Small intestine (tissue), 7 donors: ENCODE measurements at regions not wholly inside any gene's neighbourhood (a gene's known extent, or its start where the extent isn't known, plus 50 kb on each side); places are given as distances from the start of the nearest gene placed in this dataset.

Source experiments
- DNase-seq, 2 donors: peaks; one replicate each; pipeline versions ENCODE4 v3.0.0 to v3.0.0-alpha.2; 2013
- FAIRE-seq: peaks from 2 replicates; lab custom pipeline; 2012; peaks lifted over from hg19 to GRCh38; lab: Jason Lieb, UNC
- H3K27ac ChIP-seq, 3 donors: one replicate each; pipeline ENCODE4 v1.5.1; 2013; ENCODE audit warnings: low read length in 2 of 3, mild to moderate bottlenecking in 2 of 3, control low read depth in 1 of 3, inconsistent platforms in 1 of 3, low read depth in 1 of 3, moderate library complexity in 1 of 3
- H3K27me3 ChIP-seq, 3 donors: one replicate each; pipeline ENCODE4 v1.6.1; 2013; ENCODE audit warnings: low read length in 3 of 3, inconsistent platforms in 1 of 3; ENCODE audit not compliant: control insufficient read depth in 3 of 3, insufficient read depth in 3 of 3
- H3K36me3 ChIP-seq, 3 donors: one replicate each; pipeline ENCODE4 v1.6.1; 2013; ENCODE audit warnings: low read length in 3 of 3, inconsistent platforms in 1 of 3, low read depth in 1 of 3, mild to moderate bottlenecking in 1 of 3, moderate library complexity in 1 of 3; ENCODE audit not compliant: control insufficient read depth in 3 of 3, insufficient read depth in 2 of 3
- H3K4me1 ChIP-seq, 3 donors: one replicate each; pipeline ENCODE4 v1.6.1; 2013; ENCODE audit warnings: low read length in 2 of 3, inconsistent platforms in 1 of 3, low read depth in 1 of 3, mild to moderate bottlenecking in 1 of 3, moderate library complexity in 1 of 3; ENCODE audit not compliant: control insufficient read depth in 3 of 3, insufficient read depth in 2 of 3
- H3K4me3 ChIP-seq, 3 donors: one replicate each; pipeline ENCODE4 v1.5.1; 2013; ENCODE audit warnings: low read length in 3 of 3, control low read depth in 1 of 3, inconsistent platforms in 1 of 3, low read depth in 1 of 3, mild to moderate bottlenecking in 1 of 3, moderate library complexity in 1 of 3
- H3K9me3 ChIP-seq, 2 donors: one replicate each; pipeline ENCODE4 v1.6.1; 2013; ENCODE audit warnings: low read depth in 1 of 2, low read length in 1 of 2; ENCODE audit not compliant: control insufficient read depth in 2 of 2, insufficient read depth in 1 of 2
- WGBS, 3 donors: extraction: QIAGEN DNeasy Blood & Tissue Kit; methylation state at CpG; one replicate each; pipeline ENCODE4 v1.1.7; 2013; 5-methylcytosine and 5-hydroxymethylcytosine counted together
- donor health status: healthy with polysubstance abuse.
- donor health status: control.
- donor health status: control.
- donor health status: Bipolar disorder and iron deficiency.
- donor health status: healthy.

- H3K4me1 ChIP-seq = no peaks in the 10 kb centered on the region
- H3K27ac ChIP-seq = no peak overlapping the region
- H3K27me3 ChIP-seq = no peaks in the 10 kb centered on the region
- 79 to 88% (median 87%) methylated on average over 3 of the region's 3 CpGs for WGBS, 3 donors
- DNase-seq (no peak), FAIRE-seq (no peak)
- H3K36me3 ChIP-seq = no peaks in the 10 kb centered on the region
- peaks cover 0 to 3% of the 10 kb centered on the region in 2 donors for H3K9me3 ChIP-seq
- H3K4me3 ChIP-seq = no peak overlapping the region
Observed at GRCh38 chr22:48873191-48873520, 954.5 kb downstream of the BRD1 start.

- Histone ChIP-seq H3K27ac (no peak overlapping the region), H3K36me3 (no peaks in the 10 kb centered on the region), H3K4me1 (no peaks in the 10 kb centered on the region), H3K4me3 (no peak overlapping the region), H3K9me3 (peaks cover 0 to 3% of the 10 kb centered on the region in 2 donors), H3K27me3 (no peaks in the 10 kb centered on the region)
- WGBS, 3 donors = 68 to 77% (median 77%) methylated on average over 21 of the region's 21 CpGs
- FAIRE-seq = no peak
- no peak for DNase-seq
Observed at GRCh38 chr22:48872271-48873190, 955.1 kb downstream of the BRD1 start.

GRCh38 chr22:48871176-48871840, 956.4 kb downstream of the BRD1 start:
- Histone ChIP-seq H3K36me3 (no peaks in the 10 kb centered on the region), H3K27ac (no peak overlapping the region), H3K27me3 (no peaks in the 10 kb centered on the region), H3K4me1 (no peaks in the 10 kb centered on the region), H3K9me3 (peaks cover 0 to 3% of the 10 kb centered on the region in 2 donors), H3K4me3 (no peak overlapping the region)
- FAIRE-seq = no peak
- WGBS, 3 donors = 70 to 79% (median 73%) methylated on average over 12 of the region's 12 CpGs
- no peak for DNase-seq

- no peaks in the 10 kb centered on the region for H3K36me3 ChIP-seq
- WGBS, 3 donors = 76 to 80% (median 79%) methylated on average over 13 of the region's 13 CpGs
- no peak for FAIRE-seq
- peaks cover 0 to 3% of the 10 kb centered on the region in 2 donors for H3K9me3 ChIP-seq
- no peak for DNase-seq
- H3K27ac ChIP-seq = no peak overlapping the region
- H3K27me3 ChIP-seq = no peaks in the 10 kb centered on the region
- H3K4me3 ChIP-seq = no peak overlapping the region
- H3K4me1 ChIP-seq = no peaks in the 10 kb centered on the region
Observed at GRCh38 chr22:48870436-48870835, 957.2 kb downstream of the BRD1 start.

- Histone ChIP-seq H3K9me3 (peaks cover 0 to 3% of the 10 kb centered on the region in 2 donors), H3K4me3 (no peak overlapping the region), H3K27ac (no peak overlapping the region), H3K27me3 (no peaks in the 10 kb centered on the region), H3K36me3 (no peaks in the 10 kb centered on the region), H3K4me1 (no peaks in the 10 kb centered on the region)
- no peak for DNase-seq
- 89 to 91% (median 90%) methylated on average over 5 of the region's 5 CpGs for WGBS, 3 donors
- no peak for FAIRE-seq
Observed at GRCh38 chr22:48869788-48870187, 957.9 kb downstream of the BRD1 start.

- Histone ChIP-seq H3K36me3 (no peaks in the 10 kb centered on the region), H3K27me3 (no peaks in the 10 kb centered on the region), H3K4me3 (no peak overlapping the region), H3K9me3 (peaks cover 0 to 3% of the 10 kb centered on the region in 2 donors), H3K27ac (no peak overlapping the region), H3K4me1 (no peaks in the 10 kb centered on the region)
- FAIRE-seq (no peak), DNase-seq (no peak)
- 76 to 86% (median 77%) methylated on average over 12 of the region's 12 CpGs for WGBS, 3 donors
Observed at GRCh38 chr22:48869161-48869560, 958.5 kb downstream of the BRD1 start.

- FAIRE-seq (no peak), DNase-seq (no peak)
- H3K4me1 ChIP-seq = no peaks in the 10 kb centered on the region
- H3K4me3 ChIP-seq = no peak overlapping the region
- no peaks in the 10 kb centered on the region for H3K36me3 ChIP-seq
- H3K9me3 ChIP-seq = peaks cover 0 to 3% of the 10 kb centered on the region in 2 donors
- H3K27ac ChIP-seq = no peak overlapping the region
- no peaks in the 10 kb centered on the region for H3K27me3 ChIP-seq
- 55 to 63% (median 59%) methylated on average over 6 of the region's 6 CpGs for WGBS, 3 donors
Observed at GRCh38 chr22:48868554-48868953, 959.1 kb downstream of the BRD1 start.

- no peak overlapping the region for H3K27ac ChIP-seq
- no peak for FAIRE-seq
Observed at GRCh38 chr22:48867891-48868290, 959.8 kb downstream of the BRD1 start.

More at GRCh38 chr22:48867891-48868290, 959.8 kb downstream of the BRD1 start:
- peaks cover 0 to 3% of the 10 kb centered on the region in 2 donors for H3K9me3 ChIP-seq
- no peaks in the 10 kb centered on the region for H3K4me1 ChIP-seq
- no peak overlapping the region for H3K4me3 ChIP-seq
- H3K36me3 ChIP-seq = no peaks in the 10 kb centered on the region
- no peaks in the 10 kb centered on the region for H3K27me3 ChIP-seq
- WGBS, 3 donors = 67 to 74% (median 69%) methylated on average over 10 of the region's 10 CpGs
- DNase-seq = no peak
